Tibial artery (tissue), 4 donors: ENCODE measurements at regions not wholly inside any gene's neighbourhood (a gene's known extent, or its start where the extent isn't known, plus 50 kb on each side); places are given as distances from the start of the nearest gene placed in this dataset.
"Not testable (repeated sequence)": the region's sequence is repeated elsewhere in the genome, so short reads cannot be mapped to it uniquely, and the experiment has no call there.

Source experiments
- DNase-seq, 2 donors: peaks; one replicate each; pipeline ENCODE4 v3.0.0-alpha.2; 2019
- H3K27ac ChIP-seq, 2 donors: fragments of 200-600 bp; sonication (generic) in 1 of 2; 1 replicate in 1 of 2; 2 replicates in 1 of 2; pipeline ENCODE4 v1.5.1; 2018 to 2019; ENCODE audit warnings: mild to moderate bottlenecking in 1 of 2
- H3K27me3 ChIP-seq, 2 donors: fragments of 200-600 bp; sonication (generic) in 1 of 2; one replicate each; pipeline versions ENCODE4 v1.5.1 to v1.6.0; 2016 to 2019
- H3K36me3 ChIP-seq, 3 donors: fragments of 200-600 bp; sonication (generic) in 2 of 3; one replicate each; pipeline ENCODE4 v1.5.1; 2016 to 2019; ENCODE audit warnings: mild to moderate bottlenecking in 2 of 3
- H3K4me1 ChIP-seq, 4 donors: fragments of 200-600 bp; sonication (generic) in 2 of 4; 1 replicate in 3 of 4; 2 replicates in 1 of 4; pipeline ENCODE4 v1.5.1; 2016 to 2019
- H3K4me3 ChIP-seq, 2 donors: fragments of 200-600 bp; sonication (generic) in 1 of 2; 1 replicate in 1 of 2; 2 replicates in 1 of 2; pipeline ENCODE4 v1.5.1; 2018 to 2019; ENCODE audit warnings: mild to moderate bottlenecking in 2 of 2
- H3K9me3 ChIP-seq, 3 donors: fragments of 200-600 bp; sonication (generic) in 1 of 3; one replicate each; pipeline ENCODE4 v1.5.1; 2016 to 2019
- intact Hi-C: fragments of 100-400 bp; cut with DNase I; formaldehyde crosslinking; loops from one replicate; pipeline ENCODE4 v1.15.0; 2023; ENCODE audit warnings: low total_unique reads
- TF ChIP-seq, protein P1 (sequence below), 2 experiments: fragments of 200-600 bp in 1 of 2; fragments of 450-650 bp in 1 of 2; IDR thresholded peaks; one replicate each; pipeline ENCODE4 v1.5.1; 2017 to 2019; ENCODE audit warnings: antibody characterized with exemption in 2 of 2, mild to moderate bottlenecking in 1 of 2, moderate library complexity in 1 of 2

DNA sequence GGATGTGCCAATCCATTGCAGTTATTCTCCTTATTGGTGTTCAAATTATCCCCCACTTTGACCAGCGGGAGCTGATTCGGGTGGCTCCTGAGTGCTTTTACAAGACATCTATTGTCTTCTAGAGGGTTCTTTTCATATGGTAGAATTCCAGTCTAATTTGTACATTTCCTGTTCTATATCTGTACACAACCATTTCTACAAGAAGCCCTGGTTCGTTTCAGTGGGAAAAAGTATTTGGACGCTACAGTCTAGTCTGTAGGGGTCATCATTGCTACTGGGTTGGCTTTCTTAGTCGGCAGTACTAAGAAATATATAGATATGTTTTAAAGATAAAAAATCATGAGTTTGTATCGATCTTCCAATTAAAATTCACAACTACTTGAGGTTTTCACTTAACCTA lies 262.6 kb downstream of the MAP2K6 start:
- H3K4me3 ChIP-seq: no peak overlapping the region
- no peaks in the 10 kb centered on the region for H3K4me1 ChIP-seq
- no peaks in the 10 kb centered on the region for H3K27me3 ChIP-seq
- no peak overlapping the region for H3K27ac ChIP-seq
- intact Hi-C loops: loop anchor here (5.0 kb wide), 1 partner anchor 365 kb away; no protein-coding TSS in a partner anchor
- no peak for DNase-seq
- H3K9me3 ChIP-seq: no peaks in the 10 kb centered on the region
- TF ChIP-seq, protein P1, sequence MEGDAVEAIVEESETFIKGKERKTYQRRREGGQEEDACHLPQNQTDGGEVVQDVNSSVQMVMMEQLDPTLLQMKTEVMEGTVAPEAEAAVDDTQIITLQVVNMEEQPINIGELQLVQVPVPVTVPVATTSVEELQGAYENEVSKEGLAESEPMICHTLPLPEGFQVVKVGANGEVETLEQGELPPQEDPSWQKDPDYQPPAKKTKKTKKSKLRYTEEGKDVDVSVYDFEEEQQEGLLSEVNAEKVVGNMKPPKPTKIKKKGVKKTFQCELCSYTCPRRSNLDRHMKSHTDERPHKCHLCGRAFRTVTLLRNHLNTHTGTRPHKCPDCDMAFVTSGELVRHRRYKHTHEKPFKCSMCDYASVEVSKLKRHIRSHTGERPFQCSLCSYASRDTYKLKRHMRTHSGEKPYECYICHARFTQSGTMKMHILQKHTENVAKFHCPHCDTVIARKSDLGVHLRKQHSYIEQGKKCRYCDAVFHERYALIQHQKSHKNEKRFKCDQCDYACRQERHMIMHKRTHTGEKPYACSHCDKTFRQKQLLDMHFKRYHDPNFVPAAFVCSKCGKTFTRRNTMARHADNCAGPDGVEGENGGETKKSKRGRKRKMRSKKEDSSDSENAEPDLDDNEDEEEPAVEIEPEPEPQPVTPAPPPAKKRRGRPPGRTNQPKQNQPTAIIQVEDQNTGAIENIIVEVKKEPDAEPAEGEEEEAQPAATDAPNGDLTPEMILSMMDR (IDR thresholded peaks at IDR 0.05): no peak
- no peaks in the 10 kb centered on the region for H3K36me3 ChIP-seq

DNA sequence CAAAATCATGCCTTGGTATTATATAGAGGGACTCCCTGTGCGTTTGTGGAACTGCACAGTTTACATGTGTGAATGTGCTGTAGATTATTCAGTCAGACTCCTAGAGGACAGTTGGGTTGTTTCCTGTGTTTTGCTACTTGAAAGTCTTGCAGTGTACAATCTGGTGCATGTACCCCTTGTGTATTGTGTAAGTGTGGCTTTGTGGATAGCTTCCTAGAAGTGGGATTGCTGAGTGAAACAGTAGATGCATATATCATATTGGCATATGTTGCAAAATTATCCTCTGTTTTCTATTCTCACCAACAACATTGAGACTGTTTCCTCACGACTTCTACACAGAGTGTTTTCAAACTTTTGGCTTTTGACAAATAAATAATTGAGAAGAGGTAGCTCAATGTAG lies 263.7 kb downstream of the MAP2K6 start:
- DNase-seq: no peak
- intact Hi-C loops: loop anchor here (5.0 kb wide), 1 partner anchor 364 kb away; no protein-coding TSS in a partner anchor
- no peaks in the 10 kb centered on the region for H3K27me3 ChIP-seq

DNA sequence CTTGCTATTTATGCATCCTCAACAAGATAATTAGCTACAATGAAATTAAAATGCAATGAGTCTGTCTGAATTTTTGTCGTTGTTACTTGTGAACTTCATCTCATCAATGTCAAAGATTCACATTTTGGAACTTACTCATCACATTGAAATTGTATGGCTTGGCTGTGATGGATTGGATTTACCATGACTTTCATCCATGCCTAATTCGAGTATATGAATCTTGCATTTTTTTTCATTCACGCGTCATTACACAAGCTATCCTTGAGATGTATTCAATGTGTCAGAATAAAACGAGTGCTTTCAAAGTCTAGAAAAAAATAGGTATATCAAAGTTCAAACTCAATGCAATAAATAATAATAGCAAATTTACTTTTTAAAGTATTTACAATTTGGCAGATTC lies 265.3 kb downstream of the MAP2K6 start:
- no peaks in the 10 kb centered on the region for H3K9me3 ChIP-seq
- no peak overlapping the region for H3K4me3 ChIP-seq
- TF ChIP-seq, protein P1 (IDR thresholded peaks at IDR 0.05): no peak
- H3K27ac ChIP-seq: no peak overlapping the region
- H3K36me3 ChIP-seq: no peaks in the 10 kb centered on the region
- no peaks in the 10 kb centered on the region for H3K4me1 ChIP-seq
- intact Hi-C loops: loop anchor here (5.0 kb wide), 1 partner anchor 362 kb away; no protein-coding TSS in a partner anchor
- DNase-seq: no peak
- H3K27me3 ChIP-seq: no peaks in the 10 kb centered on the region

More for the DNA sequence above, 263.7 kb downstream of the MAP2K6 start:
- H3K9me3 ChIP-seq: no peaks in the 10 kb centered on the region
- no peak overlapping the region for H3K4me3 ChIP-seq
- no peaks in the 10 kb centered on the region for H3K36me3 ChIP-seq
- H3K4me1 ChIP-seq: no peaks in the 10 kb centered on the region
- H3K27ac ChIP-seq: no peak overlapping the region
- TF ChIP-seq, protein P1 (IDR thresholded peaks at IDR 0.05): no peak

DNA sequence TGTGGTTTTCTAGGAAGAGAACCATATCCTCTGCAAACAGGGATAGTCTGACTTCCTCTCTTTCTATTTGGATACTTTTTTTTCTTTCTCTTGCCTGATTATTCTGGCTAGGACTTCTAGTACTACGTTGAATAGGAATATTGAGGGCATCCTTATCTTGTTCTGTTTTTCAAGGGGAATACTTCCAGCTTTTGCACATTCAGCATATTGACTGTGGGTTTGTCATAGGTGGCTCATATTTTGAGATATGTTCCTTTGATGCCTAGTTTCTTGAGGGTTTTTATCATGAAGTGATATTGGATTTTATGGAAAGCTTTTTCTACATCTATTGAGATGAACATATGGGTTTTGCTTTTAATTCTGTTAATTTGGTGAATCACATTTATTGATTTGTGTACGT lies 269.8 kb downstream of the MAP2K6 start:
- no peaks in the 10 kb centered on the region for H3K27me3 ChIP-seq
- H3K4me1 ChIP-seq: no peaks in the 10 kb centered on the region
- no peak overlapping the region for H3K27ac ChIP-seq
- peaks cover 0 to 6% (median 0%) of the 10 kb centered on the region in 3 donors for H3K9me3 ChIP-seq
- intact Hi-C loops: no loop called here
- no peak for DNase-seq
- H3K4me3 ChIP-seq: no peak overlapping the region
- H3K36me3 ChIP-seq: no peaks in the 10 kb centered on the region
- TF ChIP-seq, protein P1 (IDR thresholded peaks at IDR 0.05): no peak

DNA sequence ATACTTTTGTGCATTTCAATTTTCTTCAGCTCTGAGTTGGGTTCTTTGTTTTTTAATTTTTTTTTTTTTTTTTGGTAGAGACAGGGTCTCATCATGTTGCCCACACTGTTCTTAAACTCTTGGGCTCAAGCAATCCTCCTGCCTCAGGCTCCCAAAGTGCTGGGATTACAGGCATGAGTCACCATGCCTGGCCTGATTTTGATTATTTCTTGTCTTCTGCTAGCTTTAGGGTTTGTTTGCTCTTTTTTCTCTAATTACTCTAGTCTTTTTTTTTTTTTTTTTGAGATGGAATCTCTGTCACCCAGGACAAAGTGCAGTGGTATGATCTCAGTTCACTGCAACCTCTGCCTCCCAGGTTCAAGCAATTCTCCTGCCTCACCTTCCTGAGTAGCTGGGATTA lies 270.7 kb downstream of the MAP2K6 start:
- H3K36me3 ChIP-seq, intact Hi-C loops, H3K27ac ChIP-seq, H3K9me3 ChIP-seq, H3K27me3 ChIP-seq, H3K4me3 ChIP-seq, H3K4me1 ChIP-seq, DNase-seq: not testable (repeated sequence)

DNA sequence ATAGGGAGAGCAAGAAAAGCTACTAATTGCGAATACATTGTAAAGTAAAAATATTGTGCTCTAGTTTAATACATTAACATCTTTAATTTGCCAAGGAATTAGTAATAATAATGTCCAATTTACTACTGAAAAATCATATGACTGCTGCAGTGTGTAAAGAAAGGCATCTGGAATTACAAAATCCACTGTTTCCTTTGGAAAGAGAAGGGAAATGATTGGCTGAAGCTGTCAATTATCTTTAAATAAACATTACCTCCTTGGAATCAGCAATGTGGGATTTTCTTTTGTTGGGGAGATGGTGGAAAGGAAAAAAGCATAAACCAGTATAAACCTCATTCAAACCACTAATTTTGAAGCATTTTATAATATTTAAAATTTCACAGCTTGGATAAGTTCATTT lies 276.0 kb downstream of the MAP2K6 start:
- DNase-seq: no peak
- TF ChIP-seq, protein P1 (IDR thresholded peaks at IDR 0.05): no peak
- Histone ChIP-seq H3K9me3 (peaks cover 0 to 9% (median 0%) of the 10 kb centered on the region in 3 donors), H3K27ac (no peak overlapping the region), H3K36me3 (no peaks in the 10 kb centered on the region), H3K27me3 (no peaks in the 10 kb centered on the region), H3K4me1 (no peaks in the 10 kb centered on the region), H3K4me3 (no peak overlapping the region)
- intact Hi-C loops: no loop called here
